Parathyroid adenoma (tissue), 2 donors: ENCODE measurements at regions not wholly inside any gene's neighbourhood (a gene's known extent, or its start where the extent isn't known, plus 50 kb on each side); places are given as distances from the start of the nearest gene placed in this dataset.
"Not testable (repeated sequence)": the region's sequence is repeated elsewhere in the genome, so short reads cannot be mapped to it uniquely, and the experiment has no call there.

Source experiments
- H2AFZ ChIP-seq: fragments of 300-600 bp; sonication (generic); one replicate; pipeline ENCODE4 v1.7.0; 2017; ENCODE audit warnings: antibody characterized with exemption, mild to moderate bottlenecking
- H3K27ac ChIP-seq: fragments of 300-600 bp; sonication (generic); one replicate; pipeline ENCODE4 v1.7.0; 2017
- H3K27me3 ChIP-seq: fragments of 300-600 bp; sonication (generic); one replicate; pipeline ENCODE4 v1.7.0; 2017; ENCODE audit warnings: low read length; ENCODE audit not compliant: control insufficient read depth, insufficient read depth
- H3K36me3 ChIP-seq: fragments of 300-600 bp; sonication (generic); one replicate; pipeline ENCODE4 v1.7.0; 2017; ENCODE audit warnings: low read length; ENCODE audit not compliant: control insufficient read depth, insufficient read depth
- H3K4me1 ChIP-seq: fragments of 300-600 bp; sonication (generic); one replicate; pipeline ENCODE4 v1.7.0; 2017; ENCODE audit warnings: control low read depth
- H3K4me2 ChIP-seq: fragments of 300-600 bp; sonication (generic); one replicate; pipeline ENCODE4 v1.7.0; 2017; ENCODE audit warnings: low read length
- H3K4me3 ChIP-seq: fragments of 300-600 bp; sonication (generic); one replicate; pipeline ENCODE4 v1.7.0; 2017; ENCODE audit warnings: low read depth, low read length
- H3K79me2 ChIP-seq: fragments of 300-600 bp; sonication (generic); one replicate; pipeline ENCODE4 v1.7.0; 2017; ENCODE audit warnings: control low read depth
- H3K9ac ChIP-seq: fragments of 300-600 bp; sonication (generic); one replicate; pipeline ENCODE4 v1.7.0; 2017; ENCODE audit warnings: mild to moderate bottlenecking
- H3K9me3 ChIP-seq: fragments of 300-600 bp; sonication (generic); one replicate; pipeline ENCODE4 v1.7.0; 2017; ENCODE audit warnings: low read length; ENCODE audit not compliant: control insufficient read depth
- CTCF ChIP-seq: fragments of 300-600 bp; sonication (generic); IDR thresholded peaks from one replicate; pipeline ENCODE4 v1.7.0; 2017; ENCODE audit warnings: antibody characterized with exemption, mild to moderate bottlenecking
- donor health status: primary hyperparathyroidism.

GRCh38 chr20:11499101-11499634 lies 418.5 kb upstream of the BTBD3 start:
- Histone ChIP-seq H3K27ac (no peak overlapping the region), H3K36me3 (no peaks in the 10 kb centered on the region), H3K4me2 (no peak overlapping the region), H3K27me3 (no peaks in the 10 kb centered on the region), H3K4me3 (no peak overlapping the region), H3K9ac (no peak overlapping the region), H3K9me3 (no peaks in the 10 kb centered on the region), H3K4me1 (no peaks in the 10 kb centered on the region), H2AFZ (no peak overlapping the region), H3K79me2 (no peaks in the 10 kb centered on the region)
- TF ChIP-seq CTCF, result no peak

GRCh38 chr20:11502061-11502460 lies 415.6 kb upstream of the BTBD3 start:
- Histone ChIP-seq H3K36me3 (no peaks in the 10 kb centered on the region), H3K9ac (no peak overlapping the region), H3K79me2 (no peaks in the 10 kb centered on the region), H3K4me1 (no peaks in the 10 kb centered on the region), H3K27me3 (no peaks in the 10 kb centered on the region), H3K9me3 (no peaks in the 10 kb centered on the region), H3K27ac (no peak overlapping the region), H3K4me2 (no peak overlapping the region), H2AFZ (no peak overlapping the region), H3K4me3 (no peak overlapping the region)
- no peak for TF ChIP-seq CTCF

GRCh38 chr20:11502671-11503070 lies 415.0 kb upstream of the BTBD3 start:
- H3K9me3 ChIP-seq, result no peaks in the 10 kb centered on the region
- no peaks in the 10 kb centered on the region for H3K79me2 ChIP-seq
- H3K4me1 ChIP-seq, result no peaks in the 10 kb centered on the region
- H3K4me3 ChIP-seq, result no peak overlapping the region
- H3K4me2 ChIP-seq, result no peak overlapping the region
- H3K27ac ChIP-seq, result no peak overlapping the region
- no peaks in the 10 kb centered on the region for H3K27me3 ChIP-seq
- no peaks in the 10 kb centered on the region for H3K36me3 ChIP-seq
- H2AFZ ChIP-seq, result no peak overlapping the region
- TF ChIP-seq CTCF, result no peak
- no peak overlapping the region for H3K9ac ChIP-seq

GRCh38 chr20:11509776-11510175 lies 407.9 kb upstream of the BTBD3 start:
- H3K4me1 ChIP-seq, result no peaks in the 10 kb centered on the region
- no peak overlapping the region for H3K4me3 ChIP-seq
- no peaks in the 10 kb centered on the region for H3K9me3 ChIP-seq
- TF ChIP-seq CTCF, result no peak
- no peaks in the 10 kb centered on the region for H3K79me2 ChIP-seq
- no peaks in the 10 kb centered on the region for H3K36me3 ChIP-seq
- H3K27ac ChIP-seq, result no peak overlapping the region
- H3K9ac ChIP-seq, result no peak overlapping the region
- H3K4me2 ChIP-seq, result no peak overlapping the region
- H3K27me3 ChIP-seq, result no peaks in the 10 kb centered on the region
- H2AFZ ChIP-seq, result no peak overlapping the region

- no peaks in the 10 kb centered on the region for H3K36me3 ChIP-seq
- H3K79me2 ChIP-seq, result no peaks in the 10 kb centered on the region
- no peak overlapping the region for H2AFZ ChIP-seq
- H3K9me3 ChIP-seq, result no peaks in the 10 kb centered on the region
- no peaks in the 10 kb centered on the region for H3K4me1 ChIP-seq
- no peak overlapping the region for H3K27ac ChIP-seq
- no peak for TF ChIP-seq CTCF
- no peak overlapping the region for H3K9ac ChIP-seq
- no peaks in the 10 kb centered on the region for H3K27me3 ChIP-seq
- H3K4me2 ChIP-seq, result no peak overlapping the region
- no peak overlapping the region for H3K4me3 ChIP-seq
These were observed 405.9 kb upstream of the BTBD3 start for GRCh38 chr20:11511821-11512220.

GRCh38 chr20:11513241-11513745 lies 404.4 kb upstream of the BTBD3 start:
- H2AFZ ChIP-seq, H3K27ac ChIP-seq, H3K36me3 ChIP-seq, H3K4me2 ChIP-seq, H3K9me3 ChIP-seq, H3K27me3 ChIP-seq, H3K4me3 ChIP-seq, H3K79me2 ChIP-seq, H3K9ac ChIP-seq, H3K4me1 ChIP-seq: not testable (repeated sequence)
